H1 (cell line): ENCODE measurements at regions not wholly inside any gene's neighbourhood (a gene's known extent, or its start where the extent isn't known, plus 50 kb on each side); places are given as distances from the start of the nearest gene placed in this dataset.

ENCODE experiments used
- RXRA ChIP-seq: IDR thresholded peaks from 2 replicates; pipeline ENCODE4 v1.6.1; 2011; ENCODE audit warnings: low read depth, mild to moderate bottlenecking, low read length, moderate library complexity; ENCODE audit not compliant: insufficient read depth
- SAP30 ChIP-seq: fragments of 300-600 bp; sonication (generic); IDR thresholded peaks from 2 replicates; pipeline ENCODE4 v1.7.1; 2012; ENCODE audit warnings: low read length, moderate library complexity, mild to moderate bottlenecking, inconsistent platforms; ENCODE audit not compliant: insufficient read depth, insufficient replicate concordance
- TF ChIP-seq, protein P1 (sequence below): fragments of 300-600 bp; sonication (generic); IDR thresholded peaks from 2 replicates; pipeline ENCODE4 v1.7.1; 2012; ENCODE audit warnings: low read length, moderate library complexity, mild to moderate bottlenecking, inconsistent platforms; ENCODE audit not compliant: insufficient replicate concordance

DNA sequence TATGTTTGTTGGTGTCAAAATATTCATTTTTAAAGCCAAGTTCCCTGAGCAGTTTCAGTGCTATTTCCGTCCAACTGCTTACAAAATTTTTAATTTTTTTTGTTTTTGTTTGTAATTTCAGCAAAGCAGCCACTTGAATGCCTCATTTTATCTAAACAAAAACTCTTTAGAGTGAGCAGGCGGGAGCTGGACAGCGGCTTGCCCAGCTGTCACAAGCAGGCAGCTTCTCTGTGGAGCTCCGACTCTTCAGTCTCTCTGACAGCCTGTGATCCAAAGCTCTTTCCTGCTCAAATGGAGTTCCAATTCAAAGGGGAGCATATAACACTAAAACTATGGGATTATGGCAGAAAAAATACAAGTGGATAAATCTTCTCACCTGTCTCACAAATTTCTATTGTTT lies 618.3 kb upstream of the PCDH20 start (continued):
- TF ChIP-seq RXRA (no peak), SAP30 (no peak)
- TF ChIP-seq, protein P1, sequence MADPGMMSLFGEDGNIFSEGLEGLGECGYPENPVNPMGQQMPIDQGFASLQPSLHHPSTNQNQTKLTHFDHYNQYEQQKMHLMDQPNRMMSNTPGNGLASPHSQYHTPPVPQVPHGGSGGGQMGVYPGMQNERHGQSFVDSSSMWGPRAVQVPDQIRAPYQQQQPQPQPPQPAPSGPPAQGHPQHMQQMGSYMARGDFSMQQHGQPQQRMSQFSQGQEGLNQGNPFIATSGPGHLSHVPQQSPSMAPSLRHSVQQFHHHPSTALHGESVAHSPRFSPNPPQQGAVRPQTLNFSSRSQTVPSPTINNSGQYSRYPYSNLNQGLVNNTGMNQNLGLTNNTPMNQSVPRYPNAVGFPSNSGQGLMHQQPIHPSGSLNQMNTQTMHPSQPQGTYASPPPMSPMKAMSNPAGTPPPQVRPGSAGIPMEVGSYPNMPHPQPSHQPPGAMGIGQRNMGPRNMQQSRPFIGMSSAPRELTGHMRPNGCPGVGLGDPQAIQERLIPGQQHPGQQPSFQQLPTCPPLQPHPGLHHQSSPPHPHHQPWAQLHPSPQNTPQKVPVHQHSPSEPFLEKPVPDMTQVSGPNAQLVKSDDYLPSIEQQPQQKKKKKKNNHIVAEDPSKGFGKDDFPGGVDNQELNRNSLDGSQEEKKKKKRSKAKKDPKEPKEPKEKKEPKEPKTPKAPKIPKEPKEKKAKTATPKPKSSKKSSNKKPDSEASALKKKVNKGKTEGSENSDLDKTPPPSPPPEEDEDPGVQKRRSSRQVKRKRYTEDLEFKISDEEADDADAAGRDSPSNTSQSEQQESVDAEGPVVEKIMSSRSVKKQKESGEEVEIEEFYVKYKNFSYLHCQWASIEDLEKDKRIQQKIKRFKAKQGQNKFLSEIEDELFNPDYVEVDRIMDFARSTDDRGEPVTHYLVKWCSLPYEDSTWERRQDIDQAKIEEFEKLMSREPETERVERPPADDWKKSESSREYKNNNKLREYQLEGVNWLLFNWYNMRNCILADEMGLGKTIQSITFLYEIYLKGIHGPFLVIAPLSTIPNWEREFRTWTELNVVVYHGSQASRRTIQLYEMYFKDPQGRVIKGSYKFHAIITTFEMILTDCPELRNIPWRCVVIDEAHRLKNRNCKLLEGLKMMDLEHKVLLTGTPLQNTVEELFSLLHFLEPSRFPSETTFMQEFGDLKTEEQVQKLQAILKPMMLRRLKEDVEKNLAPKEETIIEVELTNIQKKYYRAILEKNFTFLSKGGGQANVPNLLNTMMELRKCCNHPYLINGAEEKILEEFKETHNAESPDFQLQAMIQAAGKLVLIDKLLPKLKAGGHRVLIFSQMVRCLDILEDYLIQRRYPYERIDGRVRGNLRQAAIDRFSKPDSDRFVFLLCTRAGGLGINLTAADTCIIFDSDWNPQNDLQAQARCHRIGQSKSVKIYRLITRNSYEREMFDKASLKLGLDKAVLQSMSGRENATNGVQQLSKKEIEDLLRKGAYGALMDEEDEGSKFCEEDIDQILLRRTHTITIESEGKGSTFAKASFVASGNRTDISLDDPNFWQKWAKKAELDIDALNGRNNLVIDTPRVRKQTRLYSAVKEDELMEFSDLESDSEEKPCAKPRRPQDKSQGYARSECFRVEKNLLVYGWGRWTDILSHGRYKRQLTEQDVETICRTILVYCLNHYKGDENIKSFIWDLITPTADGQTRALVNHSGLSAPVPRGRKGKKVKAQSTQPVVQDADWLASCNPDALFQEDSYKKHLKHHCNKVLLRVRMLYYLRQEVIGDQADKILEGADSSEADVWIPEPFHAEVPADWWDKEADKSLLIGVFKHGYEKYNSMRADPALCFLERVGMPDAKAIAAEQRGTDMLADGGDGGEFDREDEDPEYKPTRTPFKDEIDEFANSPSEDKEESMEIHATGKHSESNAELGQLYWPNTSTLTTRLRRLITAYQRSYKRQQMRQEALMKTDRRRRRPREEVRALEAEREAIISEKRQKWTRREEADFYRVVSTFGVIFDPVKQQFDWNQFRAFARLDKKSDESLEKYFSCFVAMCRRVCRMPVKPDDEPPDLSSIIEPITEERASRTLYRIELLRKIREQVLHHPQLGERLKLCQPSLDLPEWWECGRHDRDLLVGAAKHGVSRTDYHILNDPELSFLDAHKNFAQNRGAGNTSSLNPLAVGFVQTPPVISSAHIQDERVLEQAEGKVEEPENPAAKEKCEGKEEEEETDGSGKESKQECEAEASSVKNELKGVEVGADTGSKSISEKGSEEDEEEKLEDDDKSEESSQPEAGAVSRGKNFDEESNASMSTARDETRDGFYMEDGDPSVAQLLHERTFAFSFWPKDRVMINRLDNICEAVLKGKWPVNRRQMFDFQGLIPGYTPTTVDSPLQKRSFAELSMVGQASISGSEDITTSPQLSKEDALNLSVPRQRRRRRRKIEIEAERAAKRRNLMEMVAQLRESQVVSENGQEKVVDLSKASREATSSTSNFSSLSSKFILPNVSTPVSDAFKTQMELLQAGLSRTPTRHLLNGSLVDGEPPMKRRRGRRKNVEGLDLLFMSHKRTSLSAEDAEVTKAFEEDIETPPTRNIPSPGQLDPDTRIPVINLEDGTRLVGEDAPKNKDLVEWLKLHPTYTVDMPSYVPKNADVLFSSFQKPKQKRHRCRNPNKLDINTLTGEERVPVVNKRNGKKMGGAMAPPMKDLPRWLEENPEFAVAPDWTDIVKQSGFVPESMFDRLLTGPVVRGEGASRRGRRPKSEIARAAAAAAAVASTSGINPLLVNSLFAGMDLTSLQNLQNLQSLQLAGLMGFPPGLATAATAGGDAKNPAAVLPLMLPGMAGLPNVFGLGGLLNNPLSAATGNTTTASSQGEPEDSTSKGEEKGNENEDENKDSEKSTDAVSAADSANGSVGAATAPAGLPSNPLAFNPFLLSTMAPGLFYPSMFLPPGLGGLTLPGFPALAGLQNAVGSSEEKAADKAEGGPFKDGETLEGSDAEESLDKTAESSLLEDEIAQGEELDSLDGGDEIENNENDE = no peak
